GM13977 (cell line): ENCODE measurements at regions not wholly inside any gene's neighbourhood (a gene's known extent, or its start where the extent isn't known, plus 50 kb on each side); places are given as distances from the start of the nearest gene placed in this dataset.
"Not testable (repeated sequence)": the region's sequence is repeated elsewhere in the genome, so short reads cannot be mapped to it uniquely, and the experiment has no call there.

Experiments
- DNase-seq: peaks from one replicate; pipeline ENCODE4 v3.0.0; 2012; ENCODE audit warnings: low spot score
- CTCF ChIP-seq: IDR thresholded peaks from 2 replicates; pipeline ENCODE4 v1.5.1; 2012; ENCODE audit warnings: mild to moderate bottlenecking, control low read depth; ENCODE audit not compliant: insufficient read depth; ENCODE audit errors: extremely low read depth, missing control alignments
- in situ Hi-C: fragments of 300-500 bp; cut with MboI; formaldehyde crosslinking; loops from one replicate; pipeline ENCODE4 v1.12.0; 2022; ENCODE audit warnings: low sequenced_read_pairs, low pct_unique_long_range_greater_than_20kb, mixed read lengths, inconsistent platforms; ENCODE audit not compliant: unreplicated experiment

- in situ Hi-C loops, result no loop called here
- DNase-seq, result no peak
- TF ChIP-seq CTCF, result no peak
Measured at GRCh38 chr1:5611431-5611830, 380.8 kb downstream of the NPHP4 start.

- TF ChIP-seq CTCF, result no peak
- in situ Hi-C loops, result no loop called here
- no peak for DNase-seq
Measured at GRCh38 chr1:5610432-5610831, 381.8 kb downstream of the NPHP4 start.

- no peak for DNase-seq
- in situ Hi-C loops, result no loop called here
- no peak for TF ChIP-seq CTCF
Measured at GRCh38 chr1:5603353-5604104, 388.7 kb downstream of the NPHP4 start.

- DNase-seq, in situ Hi-C loops: not testable (repeated sequence)
Measured at GRCh38 chr1:5602718-5603117, 389.5 kb downstream of the NPHP4 start.

- TF ChIP-seq CTCF, result no peak
- DNase-seq, result no peak
- in situ Hi-C loops, result no loop called here
Measured at GRCh38 chr1:5601516-5601915, 390.7 kb downstream of the NPHP4 start.

- in situ Hi-C loops, result no loop called here
- no peak for DNase-seq
- no peak for TF ChIP-seq CTCF
Measured at GRCh38 chr1:5599541-5599940, 392.7 kb downstream of the NPHP4 start.

- in situ Hi-C loops, result no loop called here
- TF ChIP-seq CTCF, result no peak
- no peak for DNase-seq
Measured at GRCh38 chr1:5598824-5599395, 393.3 kb downstream of the NPHP4 start.
